Gastrocnemius medialis (tissue), 4 donors: ENCODE measurements at regions not wholly inside any gene's neighbourhood (a gene's known extent, or its start where the extent isn't known, plus 50 kb on each side); places are given as distances from the start of the nearest gene placed in this dataset.
A peak's percentile ranks its signal among the peaks of the same experiment; 100 is the strongest.

Experiments
- ATAC-seq, 2 donors: fragments of 150-250 bp; one replicate each; pipeline ENCODE4 v1.9.1; 2016
- DNase-seq, 2 donors: peaks; one replicate each; pipeline ENCODE4 v3.0.0-alpha.2; 2019
- H3K27ac ChIP-seq, 4 donors: fragments of 200-600 bp; sonication (generic); 1 replicate in 1 of 4; 2 replicates in 3 of 4; pipeline ENCODE4 v1.5.1; 2016 to 2018; ENCODE audit warnings: mild to moderate bottlenecking in 2 of 4, moderate library complexity in 1 of 4
- H3K27me3 ChIP-seq, 3 donors: fragments of 200-600 bp; sonication (generic) in 2 of 3; 1 replicate in 1 of 3; 2 replicates in 2 of 3; pipeline versions ENCODE4 v1.5.1 to v1.6.0; 2016 to 2019; ENCODE audit warnings: mild to moderate bottlenecking in 1 of 3, moderate library complexity in 1 of 3
- H3K36me3 ChIP-seq, 2 donors: fragments of 200-600 bp; sonication (generic) in 1 of 2; one replicate each; pipeline ENCODE4 v1.5.1; 2017 to 2018
- H3K4me1 ChIP-seq, 2 donors: fragments of 200-600 bp; sonication (generic) in 1 of 2; one replicate each; pipeline ENCODE4 v1.5.1; 2016 to 2017; ENCODE audit warnings: mild to moderate bottlenecking in 2 of 2
- H3K4me3 ChIP-seq, 4 donors: fragments of 200-600 bp; sonication (generic) in 3 of 4; 1 replicate in 1 of 4; 2 replicates in 3 of 4; pipeline ENCODE4 v1.5.1; 2016 to 2019; ENCODE audit warnings: mild to moderate bottlenecking in 2 of 4
- H3K9me3 ChIP-seq, 3 donors: fragments of 200-600 bp; sonication (generic) in 2 of 3; 1 replicate in 1 of 3; 2 replicates in 2 of 3; pipeline ENCODE4 v1.5.1; 2016 to 2019
- CTCF ChIP-seq, 5 experiments: fragments of 450-650 bp in 3 of 5; fragments of 200-600 bp in 2 of 5; sonication (generic) in 2 of 5; IDR thresholded peaks in 4 of 5; conservative IDR thresholded peaks in 1 of 5; 1 replicate in 4 of 5; 2 replicates in 1 of 5; pipeline ENCODE4 v1.5.1; 2016 to 2019; ENCODE audit warnings: antibody characterized with exemption in 5 of 5, mild to moderate bottlenecking in 3 of 5, moderate library complexity in 3 of 5
- POLR2A ChIP-seq, 2 donors: fragments of 450-650 bp; IDR thresholded peaks; one replicate each; pipeline ENCODE4 v1.6.1; 2017; ENCODE audit warnings: antibody characterized with exemption in 2 of 2, mild to moderate bottlenecking in 2 of 2, moderate library complexity in 2 of 2
- in situ Hi-C, 4 donors: fragments of 200-750 bp; cut with MboI; loops; one replicate each; pipeline versions ENCODE4 v1.15.0 to v1.8.0; 2017; ENCODE audit warnings: low sequenced_read_pairs in 4 of 4
- intact Hi-C: fragments of 100-400 bp; cut with DNase I; formaldehyde crosslinking; loops from one replicate; pipeline ENCODE4 v1.15.1; 2023; ENCODE audit warnings: low total_unique reads

- H3K27ac ChIP-seq: no peak overlapping the region
- intact Hi-C loops (no loop called here), in situ Hi-C loops (loop anchor here in 2 of 4 donors (10.0 kb wide), 2 partner anchors 158 to 172 kb away; no protein-coding TSS in a partner anchor)
- peak; percentile 27 to 49 for DNase-seq
- peak; percentile 47 to 68 for ATAC-seq
- no peaks in the 10 kb centered on the region for H3K36me3 ChIP-seq
- H3K27me3 ChIP-seq: no peaks in the 10 kb centered on the region
- TF ChIP-seq CTCF (IDR thresholded peaks at IDR 0.05 in 4 of 5, conservative IDR thresholded peaks at IDR 0.05 in 1 of 5): no peak
- TF ChIP-seq POLR2A (IDR thresholded peaks at IDR 0.05): no peak
- no peaks in the 10 kb centered on the region for H3K4me1 ChIP-seq
- H3K4me3 ChIP-seq: no peak overlapping the region
- no peaks in the 10 kb centered on the region for H3K9me3 ChIP-seq
Measured at GRCh38 chr2:203656522-203657287, 49.7 kb upstream of the CD28 start.
